NB4 (cell line): ENCODE measurements at regions not wholly inside any gene's neighbourhood (a gene's known extent, or its start where the extent isn't known, plus 50 kb on each side); places are given as distances from the start of the nearest gene placed in this dataset.
"Not testable (repeated sequence)": the region's sequence is repeated elsewhere in the genome, so short reads cannot be mapped to it uniquely, and the experiment has no call there.

Experiments
- DNase-seq: peaks from one replicate; pipeline ENCODE4 v3.0.0; 2010; ENCODE audit warnings: low read depth
- H3K4me3 ChIP-seq: one replicate; pipeline ENCODE4 v1.5.1; 2011; ENCODE audit warnings: mild to moderate bottlenecking, low read depth, low read length, moderate library complexity
- CTCF ChIP-seq: IDR thresholded peaks from one replicate; pipeline ENCODE4 v1.5.1; 2012; ENCODE audit warnings: low read depth, low read length
- MAX ChIP-seq: IDR thresholded peaks from 2 replicates; pipeline ENCODE4 v1.6.1; 2011; ENCODE audit warnings: low read depth, low read length
- MYC ChIP-seq: IDR thresholded peaks from 2 replicates; pipeline ENCODE4 v1.6.1; 2011; ENCODE audit warnings: low read depth, low read length
- POLR2A ChIP-seq: IDR thresholded peaks from 2 replicates; pipeline ENCODE4 v1.6.1; 2011; ENCODE audit warnings: mild to moderate bottlenecking; ENCODE audit not compliant: insufficient read length; ENCODE audit errors: extremely low read depth

- no peak for TF ChIP-seq POLR2A
- no peak for TF ChIP-seq CTCF
- no peak for TF ChIP-seq MAX
- no peak for TF ChIP-seq MYC
- DNase-seq: peak; percentile 8
- no peak overlapping the region for H3K4me3 ChIP-seq
These were observed 116.1 kb upstream of the TSC22D1 start for GRCh38 chr13:44692173-44692713.

GRCh38 chr13:44690376-44690775, 114.2 kb upstream of the TSC22D1 start:
- TF ChIP-seq CTCF: no peak
- no peak for TF ChIP-seq MYC
- no peak for TF ChIP-seq POLR2A
- TF ChIP-seq MAX: no peak
- no peak for DNase-seq

GRCh38 chr13:44688652-44689051, 112.5 kb upstream of the TSC22D1 start:
- H3K4me3 ChIP-seq: no peak overlapping the region
- DNase-seq: no peak
- TF ChIP-seq MYC (no peak), CTCF (no peak), POLR2A (no peak), MAX (no peak)

More at GRCh38 chr13:44690376-44690775, 114.2 kb upstream of the TSC22D1 start:
- H3K4me3 ChIP-seq: no peak overlapping the region

GRCh38 chr13:44686531-44686934, 110.4 kb upstream of the TSC22D1 start:
- H3K4me3 ChIP-seq: no peak overlapping the region
- TF ChIP-seq MAX (no peak), CTCF (no peak), MYC (no peak), POLR2A (no peak)
- no peak for DNase-seq

- TF ChIP-seq CTCF: no peak
- no peak for TF ChIP-seq POLR2A
- TF ChIP-seq MYC: no peak
- TF ChIP-seq MAX: no peak
- DNase-seq: no peak
- no peak overlapping the region for H3K4me3 ChIP-seq
These were observed 109.5 kb upstream of the TSC22D1 start for GRCh38 chr13:44685641-44686040.

- not testable (repeated sequence) for H3K4me3 ChIP-seq, DNase-seq
These were observed 106.3 kb upstream of the TSC22D1 start for GRCh38 chr13:44682416-44682815.
